Transverse colon (tissue), 3 donors: ENCODE measurements at regions not wholly inside any gene's neighbourhood (a gene's known extent, or its start where the extent isn't known, plus 50 kb on each side); places are given as distances from the start of the nearest gene placed in this dataset.

Experiments
- CTCF ChIP-seq, 5 experiments: fragments of 200-600 bp in 3 of 5; fragments of 450-650 bp in 2 of 5; sonication (generic) in 3 of 5; IDR thresholded peaks; 1 replicate in 2 of 5; 2 replicates in 3 of 5; pipeline ENCODE4 v1.5.1; 2016 to 2017; ENCODE audit warnings: antibody characterized with exemption in 5 of 5, inconsistent platforms in 3 of 5, mild to moderate bottlenecking in 2 of 5, moderate library complexity in 1 of 5
- EP300 ChIP-seq: sonication (generic); formaldehyde crosslinking; IDR thresholded peaks from one replicate; pipeline ENCODE4 v1.6.1; 2017; ENCODE audit warnings: antibody characterized with exemption, low read depth
- POLR2A ChIP-seq: fragments of 450-650 bp; IDR thresholded peaks from one replicate; pipeline ENCODE4 v1.6.1; 2016; ENCODE audit warnings: antibody characterized with exemption, mild to moderate bottlenecking, moderate library complexity

DNA sequence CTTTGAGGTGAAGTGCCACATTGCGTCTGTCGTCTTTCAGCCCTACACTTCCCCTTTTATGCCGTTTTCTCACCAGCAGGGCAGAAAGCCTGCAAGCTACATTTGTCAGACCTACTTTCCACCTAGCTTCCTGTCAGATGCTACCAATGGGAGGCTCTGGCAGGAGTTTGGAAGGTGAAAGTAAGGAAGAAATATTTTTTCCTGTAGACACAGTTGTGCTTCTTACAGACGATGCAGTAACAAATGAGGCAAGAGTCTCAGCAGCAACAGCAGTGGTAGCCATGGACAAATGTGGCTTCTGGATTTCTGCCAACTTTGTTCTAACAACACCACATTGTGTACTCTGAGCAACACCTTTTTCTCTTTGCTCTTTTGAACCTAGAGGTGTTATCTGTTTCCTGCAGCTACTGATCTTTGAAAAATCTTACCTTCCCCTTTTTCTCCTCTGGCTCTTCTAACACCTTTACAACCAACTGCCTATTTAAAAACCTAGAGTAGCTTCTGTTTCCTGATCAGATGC lies 70.6 kb upstream of the STT3B start:
- TF ChIP-seq EP300 (no peak), CTCF (IDR thresholded peaks at IDR 0.05) (peak; percentile 16 to 49 (median 25)), POLR2A (no peak)
